ENCODE measurements at regions not wholly inside any gene's neighbourhood (a gene's known extent, or its start where the extent isn't known, plus 50 kb on each side); places are given as distances from the start of the nearest gene placed in this dataset.

DNA sequence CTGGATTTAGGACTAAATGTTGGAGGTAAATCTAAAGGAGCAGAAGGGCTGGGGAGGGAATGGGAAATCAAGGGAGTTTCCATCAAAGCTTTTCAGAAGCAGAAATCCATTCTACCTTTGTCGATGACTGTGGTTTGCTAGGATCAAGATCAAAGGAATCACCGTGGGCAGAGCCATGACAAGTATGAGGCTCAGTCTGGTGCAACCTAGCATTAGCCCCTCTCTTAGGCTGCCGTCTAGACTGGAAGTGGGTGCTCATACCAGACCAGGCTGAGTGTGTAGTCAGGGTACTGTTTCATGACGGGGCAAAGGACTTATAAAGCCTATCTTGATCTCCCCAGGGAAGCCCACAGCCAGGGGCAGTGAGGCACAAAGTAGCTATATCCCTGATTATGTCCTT lies 120.5 kb downstream of the BMP2 start:
- no peak for TF ChIP-seq POLR2A (IDR thresholded peaks at IDR 0.05; ENCODE audit: low read depth, low read length)
- TF ChIP-seq, protein P1, sequence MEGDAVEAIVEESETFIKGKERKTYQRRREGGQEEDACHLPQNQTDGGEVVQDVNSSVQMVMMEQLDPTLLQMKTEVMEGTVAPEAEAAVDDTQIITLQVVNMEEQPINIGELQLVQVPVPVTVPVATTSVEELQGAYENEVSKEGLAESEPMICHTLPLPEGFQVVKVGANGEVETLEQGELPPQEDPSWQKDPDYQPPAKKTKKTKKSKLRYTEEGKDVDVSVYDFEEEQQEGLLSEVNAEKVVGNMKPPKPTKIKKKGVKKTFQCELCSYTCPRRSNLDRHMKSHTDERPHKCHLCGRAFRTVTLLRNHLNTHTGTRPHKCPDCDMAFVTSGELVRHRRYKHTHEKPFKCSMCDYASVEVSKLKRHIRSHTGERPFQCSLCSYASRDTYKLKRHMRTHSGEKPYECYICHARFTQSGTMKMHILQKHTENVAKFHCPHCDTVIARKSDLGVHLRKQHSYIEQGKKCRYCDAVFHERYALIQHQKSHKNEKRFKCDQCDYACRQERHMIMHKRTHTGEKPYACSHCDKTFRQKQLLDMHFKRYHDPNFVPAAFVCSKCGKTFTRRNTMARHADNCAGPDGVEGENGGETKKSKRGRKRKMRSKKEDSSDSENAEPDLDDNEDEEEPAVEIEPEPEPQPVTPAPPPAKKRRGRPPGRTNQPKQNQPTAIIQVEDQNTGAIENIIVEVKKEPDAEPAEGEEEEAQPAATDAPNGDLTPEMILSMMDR (conservative IDR thresholded peaks at IDR 0.05; ENCODE audit: low read depth, low read length) = no peak
- no peak for TF ChIP-seq RFX5 (IDR thresholded peaks at IDR 0.05; ENCODE audit: low read depth, low read length)
- TF ChIP-seq NFE2L2 (IDR thresholded peaks at IDR 0.05; ENCODE audit: low read depth, low read length) = no peak
- TF ChIP-seq RAD21 (IDR thresholded peaks at IDR 0.05; ENCODE audit: low read length) = no peak
- TF ChIP-seq, protein P2, sequence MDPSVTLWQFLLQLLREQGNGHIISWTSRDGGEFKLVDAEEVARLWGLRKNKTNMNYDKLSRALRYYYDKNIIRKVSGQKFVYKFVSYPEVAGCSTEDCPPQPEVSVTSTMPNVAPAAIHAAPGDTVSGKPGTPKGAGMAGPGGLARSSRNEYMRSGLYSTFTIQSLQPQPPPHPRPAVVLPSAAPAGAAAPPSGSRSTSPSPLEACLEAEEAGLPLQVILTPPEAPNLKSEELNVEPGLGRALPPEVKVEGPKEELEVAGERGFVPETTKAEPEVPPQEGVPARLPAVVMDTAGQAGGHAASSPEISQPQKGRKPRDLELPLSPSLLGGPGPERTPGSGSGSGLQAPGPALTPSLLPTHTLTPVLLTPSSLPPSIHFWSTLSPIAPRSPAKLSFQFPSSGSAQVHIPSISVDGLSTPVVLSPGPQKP (IDR thresholded peaks at IDR 0.05; ENCODE audit: borderline replicate concordance, low read depth, low read length) = no peak
- no peak for TF ChIP-seq CEBPB (IDR thresholded peaks at IDR 0.05; ENCODE audit: low read depth, low read length)
